Glutamatergic neuron (in vitro differentiated cells): ENCODE measurements at regions not wholly inside any gene's neighbourhood (a gene's known extent, or its start where the extent isn't known, plus 50 kb on each side); places are given as distances from the start of the nearest gene placed in this dataset.
A peak's percentile ranks its signal among the peaks of the same experiment; 100 is the strongest.

Experiments used
- DNase-seq: peaks from one replicate; pipeline ENCODE4 v3.0.0; 2022
- H3K27ac Mint-ChIP-seq: one replicate; pipeline ENCODE4 v1.8.0; 2020; ENCODE audit warnings: mild to moderate bottlenecking, mixed read lengths, inconsistent platforms; ENCODE audit not compliant: unreplicated experiment
- H3K27me3 Mint-ChIP-seq: one replicate; pipeline ENCODE4 v1.8.0; 2020; ENCODE audit warnings: mild to moderate bottlenecking, moderate library complexity, mixed read lengths, inconsistent platforms; ENCODE audit not compliant: unreplicated experiment
- H3K36me3 Mint-ChIP-seq: one replicate; pipeline ENCODE4 v1.8.0; 2020; ENCODE audit warnings: mild to moderate bottlenecking, mixed read lengths, inconsistent platforms; ENCODE audit not compliant: unreplicated experiment
- H3K4me1 Mint-ChIP-seq: one replicate; pipeline ENCODE4 v1.8.0; 2020; ENCODE audit warnings: mild to moderate bottlenecking, low read depth, mixed read lengths, inconsistent platforms; ENCODE audit not compliant: unreplicated experiment
- H3K4me3 Mint-ChIP-seq: one replicate; pipeline ENCODE4 v1.8.0; 2020; ENCODE audit warnings: mild to moderate bottlenecking, mixed read lengths, inconsistent platforms; ENCODE audit not compliant: unreplicated experiment
- H3K9me3 Mint-ChIP-seq: one replicate; pipeline ENCODE4 v1.8.0; 2020; ENCODE audit warnings: mild to moderate bottlenecking, moderate library complexity, mixed read lengths, inconsistent platforms; ENCODE audit not compliant: unreplicated experiment
- CTCF ChIP-seq: fragments of 200-600 bp; sonication (generic); IDR thresholded peaks from one replicate; pipeline ENCODE4 v1.5.0; 2021; ENCODE audit not compliant: partially characterized antibody, unreplicated experiment

GRCh38 chr9:23635276-23635675 is 190.8 kb downstream of the ELAVL2 start:
- Mint-ChIP-seq H3K4me1 (peaks cover 9% of the 10 kb centered on the region), H3K9me3 (peaks cover 35% of the 10 kb centered on the region), H3K27ac (peak overlapping the region; percentile 31), H3K36me3 (peaks cover 18% of the 10 kb centered on the region), H3K27me3 (peaks cover 20% of the 10 kb centered on the region), H3K4me3 (no peak overlapping the region)
- TF ChIP-seq CTCF, result no peak
- DNase-seq, result no peak

- DNase-seq, result no peak
- Mint-ChIP-seq H3K36me3 (peaks cover 22% of the 10 kb centered on the region), H3K27ac (no peak overlapping the region), H3K27me3 (peaks cover 18% of the 10 kb centered on the region), H3K4me3 (no peak overlapping the region), H3K4me1 (peaks cover 5% of the 10 kb centered on the region), H3K9me3 (peaks cover 40% of the 10 kb centered on the region)
- TF ChIP-seq CTCF, result no peak
Measured at GRCh38 chr9:23636199-23636598, 189.8 kb downstream of the ELAVL2 start.

DNA sequence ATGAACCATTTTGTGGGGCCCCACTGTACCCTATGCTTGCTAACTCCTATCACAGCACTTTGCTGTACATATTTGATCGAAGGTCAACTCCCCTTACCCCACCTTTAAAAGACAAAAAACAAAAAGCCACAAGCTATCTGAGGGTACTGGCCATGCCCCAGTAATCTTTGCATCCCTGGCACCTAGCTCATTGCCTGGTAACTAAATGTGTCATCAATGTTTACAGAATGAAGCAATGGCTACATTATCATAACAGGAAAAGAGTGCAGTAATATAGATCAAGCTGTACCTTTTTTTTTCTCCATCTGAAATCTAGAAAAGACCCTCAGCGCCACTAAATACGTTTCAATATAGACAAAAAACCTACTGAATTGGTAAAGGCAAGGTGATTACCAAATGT is 188.0 kb downstream of the ELAVL2 start:
- Mint-ChIP-seq H3K4me3 (no peak overlapping the region), H3K27ac (no peak overlapping the region), H3K9me3 (peaks cover 40% of the 10 kb centered on the region), H3K27me3 (peaks cover 18% of the 10 kb centered on the region), H3K4me1 (peaks cover 2% of the 10 kb centered on the region), H3K36me3 (peaks cover 26% of the 10 kb centered on the region)
- no peak for TF ChIP-seq CTCF
- no peak for DNase-seq

GRCh38 chr9:23638837-23639426 is 187.1 kb downstream of the ELAVL2 start:
- Mint-ChIP-seq H3K27ac (no peak overlapping the region), H3K36me3 (peaks cover 26% of the 10 kb centered on the region), H3K27me3 (peaks cover 24% of the 10 kb centered on the region), H3K4me3 (no peak overlapping the region), H3K4me1 (peaks cover 8% of the 10 kb centered on the region), H3K9me3 (peaks cover 49% of the 10 kb centered on the region)
- no peak for TF ChIP-seq CTCF
- DNase-seq, result no peak
